CD4-positive, alpha-beta memory T cell (primary cell): ENCODE measurements at regions not wholly inside any gene's neighbourhood (a gene's known extent, or its start where the extent isn't known, plus 50 kb on each side); places are given as distances from the start of the nearest gene placed in this dataset.
A peak's percentile ranks its signal among the peaks of the same experiment; 100 is the strongest.

Experiments
- CTCF ChIA-PET: fragments of 350-600 bp; sonication (Branson Sonifier 250); formaldehyde crosslinking; loops from one replicate; lab custom pipeline; 2021; ENCODE audit warnings: inconsistent platforms; ENCODE audit not compliant: partially characterized antibody; lab: Charles Lee
- POLR2A ChIA-PET: fragments of 350-600 bp; sonication (Branson Sonifier 250); formaldehyde crosslinking; loops from one replicate; lab custom pipeline; 2021; ENCODE audit not compliant: partially characterized antibody; lab: Charles Lee
- DNase-seq, 5 donors: peaks; one replicate each; pipeline versions ENCODE4 v3.0.0 to v3.0.0-alpha.2; 2020 to 2022; ENCODE audit warnings: mixed read lengths in 1 of 5
- H3K27ac ChIP-seq: one replicate; pipeline ENCODE4 v1.7.0; 2013; ENCODE audit warnings: low read depth, low read length
- H3K27me3 ChIP-seq: 2 replicates; pipeline ENCODE4 v1.7.0; 2013; ENCODE audit warnings: mild to moderate bottlenecking, low read length, moderate library complexity; ENCODE audit not compliant: insufficient read depth
- H3K36me3 ChIP-seq: 2 replicates; pipeline ENCODE4 v1.7.0; 2013; ENCODE audit warnings: mild to moderate bottlenecking, low read length, moderate library complexity; ENCODE audit not compliant: insufficient read depth
- H3K4me1 ChIP-seq: 2 replicates; pipeline ENCODE4 v1.7.0; 2013; ENCODE audit warnings: mild to moderate bottlenecking, low read length, moderate library complexity; ENCODE audit not compliant: insufficient read depth
- H3K4me3 ChIP-seq, 2 donors: one replicate each; pipeline ENCODE4 v1.7.0; 2013; ENCODE audit warnings: low read length in 2 of 2, mild to moderate bottlenecking in 1 of 2
- H3K9me3 ChIP-seq, 2 donors: one replicate each; pipeline ENCODE4 v1.7.0; 2013; ENCODE audit warnings: low read length in 2 of 2, control low read depth in 1 of 2; ENCODE audit not compliant: control insufficient read depth in 1 of 2
- H3K27ac Mint-ChIP-seq, 7 donors: one replicate each; pipeline ENCODE4 v1.8.0; 2020 to 2021; ENCODE audit warnings: mixed read lengths in 7 of 7, mild to moderate bottlenecking in 6 of 7, inconsistent platforms in 3 of 7, moderate library complexity in 3 of 7
- H3K27me3 Mint-ChIP-seq, 2 donors: one replicate each; pipeline ENCODE4 v1.8.0; 2020 to 2021; ENCODE audit warnings: mixed read lengths in 2 of 2
- H3K36me3 Mint-ChIP-seq, 2 donors: one replicate each; pipeline ENCODE4 v1.8.0; 2020 to 2021; ENCODE audit warnings: mixed read lengths in 2 of 2, inconsistent platforms in 1 of 2, mild to moderate bottlenecking in 1 of 2
- H3K4me1 Mint-ChIP-seq, 4 donors: one replicate each; pipeline ENCODE4 v1.8.0; 2020 to 2021; ENCODE audit warnings: mixed read lengths in 4 of 4, mild to moderate bottlenecking in 1 of 4
- H3K4me3 Mint-ChIP-seq, 8 donors: one replicate each; pipeline ENCODE4 v1.8.0; 2020 to 2021; ENCODE audit warnings: mixed read lengths in 8 of 8, mild to moderate bottlenecking in 7 of 8, moderate library complexity in 6 of 8, inconsistent platforms in 3 of 8
- H3K9me3 Mint-ChIP-seq, 8 donors: one replicate each; pipeline ENCODE4 v1.8.0; 2020 to 2021; ENCODE audit warnings: mixed read lengths in 8 of 8, mild to moderate bottlenecking in 5 of 8, inconsistent platforms in 3 of 8, moderate library complexity in 1 of 8
- intact Hi-C: fragments of 100-400 bp; cut with micrococcal nuclease; formaldehyde crosslinking; loops from one replicate; pipeline ENCODE4 v1.15.1; 2023

DNA sequence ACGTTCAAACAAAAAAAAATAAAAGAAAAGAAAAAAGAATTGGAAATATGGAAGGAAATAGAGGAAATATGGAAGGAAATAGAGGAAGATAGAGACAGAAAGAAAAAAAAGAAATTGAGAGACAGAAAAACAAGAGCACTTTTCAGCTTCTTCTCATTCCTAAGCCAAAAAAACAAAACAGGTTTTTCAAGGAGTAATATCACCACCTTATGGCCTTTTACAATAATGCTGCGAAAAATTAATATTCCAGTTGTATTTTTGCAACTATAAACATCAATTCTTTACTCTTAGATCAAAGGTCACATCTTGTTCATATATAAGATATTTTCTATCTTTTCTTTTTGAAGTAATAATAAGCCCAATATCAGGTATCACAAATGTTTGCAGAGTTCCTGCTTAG lies 328.3 kb downstream of the FAT3 start:
- no peak for DNase-seq

DNA sequence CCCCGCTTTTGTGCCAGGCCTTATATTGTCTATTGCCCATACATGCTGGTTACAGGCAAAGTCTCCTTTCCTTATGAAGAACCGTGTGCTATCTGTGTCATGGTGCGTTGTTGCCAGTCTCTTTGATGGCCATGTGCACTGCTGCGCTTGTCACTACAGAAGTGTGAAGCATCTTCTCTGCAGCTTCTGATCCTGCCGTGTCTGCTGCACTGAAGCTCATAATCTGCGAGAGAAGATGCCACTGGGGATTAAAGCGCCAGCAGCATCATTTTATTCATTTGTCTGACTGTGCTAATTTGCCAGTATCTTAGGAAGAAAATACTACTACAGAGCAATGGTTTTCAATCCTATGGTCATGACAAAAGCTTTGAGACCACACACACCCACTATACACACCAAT lies 330.1 kb downstream of the FAT3 start:
- no peaks in the 10 kb centered on the region for H3K36me3 ChIP-seq
- H3K36me3 Mint-ChIP-seq = no peaks in the 10 kb centered on the region
- no peak overlapping the region for H3K27ac ChIP-seq
- DNase-seq = peak in 1 of 5 donors; percentile 33
- H3K27me3 ChIP-seq = no peaks in the 10 kb centered on the region
- H3K4me1 ChIP-seq = no peaks in the 10 kb centered on the region
- H3K9me3 Mint-ChIP-seq = peaks cover 0 to 5% (median 0%) of the 10 kb centered on the region in 8 donors
- H3K9me3 ChIP-seq = no peaks in the 10 kb centered on the region
- H3K27ac Mint-ChIP-seq = no peak overlapping the region
- no peaks in the 10 kb centered on the region for H3K4me1 Mint-ChIP-seq
- no peak overlapping the region for H3K4me3 Mint-ChIP-seq
- POLR2A ChIA-PET = no interaction called here
- H3K4me3 ChIP-seq = no peak overlapping the region
- CTCF ChIA-PET = no interaction called here
- peaks cover 0 to 1% of the 10 kb centered on the region in 2 donors for H3K27me3 Mint-ChIP-seq
- intact Hi-C loops = no loop called here

More for the DNA sequence above, 328.3 kb downstream of the FAT3 start:
- ChIA-PET CTCF (no interaction called here), POLR2A (no interaction called here)
- no peaks in the 10 kb centered on the region for H3K36me3 ChIP-seq
- no peaks in the 10 kb centered on the region for H3K9me3 ChIP-seq
- Mint-ChIP-seq H3K9me3 (peaks cover 0 to 5% (median under 1%) of the 10 kb centered on the region in 8 donors), H3K27ac (no peak overlapping the region), H3K36me3 (no peaks in the 10 kb centered on the region), H3K27me3 (peaks cover 0 to 1% of the 10 kb centered on the region in 2 donors), H3K4me3 (no peak overlapping the region), H3K4me1 (no peaks in the 10 kb centered on the region)
- H3K4me1 ChIP-seq = no peaks in the 10 kb centered on the region
- H3K27me3 ChIP-seq = no peaks in the 10 kb centered on the region
- H3K27ac ChIP-seq = no peak overlapping the region
- H3K4me3 ChIP-seq = no peak overlapping the region
- intact Hi-C loops = no loop called here

DNA sequence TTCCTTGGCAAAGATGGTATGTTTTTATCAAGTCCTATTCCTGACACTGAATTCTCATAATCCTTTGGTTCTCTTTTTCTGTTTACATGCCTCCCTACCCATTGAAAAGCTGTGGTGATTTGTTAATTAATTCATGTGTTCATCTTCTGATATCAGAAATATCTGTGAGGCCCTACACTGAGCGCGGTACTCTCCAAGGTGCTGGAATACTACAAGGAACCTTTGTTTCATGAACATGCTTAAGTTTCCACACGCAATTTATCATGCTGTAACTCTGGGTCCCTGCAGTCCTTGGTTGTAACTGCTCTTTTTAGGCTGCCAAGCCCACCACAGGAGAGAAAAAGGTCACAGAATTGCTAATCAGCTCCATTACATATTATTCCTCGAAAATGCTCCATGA lies 331.8 kb downstream of the FAT3 start:
- POLR2A ChIA-PET = no interaction called here

DNA sequence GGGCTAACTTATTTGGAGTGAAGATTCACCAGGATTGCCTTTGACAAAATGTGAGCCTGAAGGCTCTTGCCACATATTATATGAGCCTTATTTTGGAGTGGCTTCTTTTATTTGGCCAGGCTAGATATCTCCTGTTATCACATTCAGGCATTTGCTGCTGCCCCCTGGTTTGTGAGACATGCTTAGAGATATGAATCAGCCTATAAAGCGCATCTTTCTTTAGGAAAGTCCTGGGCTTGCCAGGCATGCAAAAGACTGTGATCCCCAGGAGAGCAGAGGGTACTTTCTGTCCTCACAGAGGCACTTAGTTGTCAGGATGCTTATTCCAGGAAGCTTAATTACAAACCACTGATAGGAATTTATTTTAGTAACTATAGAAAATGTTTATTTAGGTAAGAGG lies 333.3 kb downstream of the FAT3 start:
- Mint-ChIP-seq H3K27ac (no peak overlapping the region), H3K4me3 (no peak overlapping the region), H3K9me3 (peaks cover 0 to 5% (median 0%) of the 10 kb centered on the region in 8 donors), H3K36me3 (no peaks in the 10 kb centered on the region), H3K27me3 (no peaks in the 10 kb centered on the region), H3K4me1 (no peaks in the 10 kb centered on the region)
- intact Hi-C loops = no loop called here
- H3K9me3 ChIP-seq = no peaks in the 10 kb centered on the region
- CTCF ChIA-PET = no interaction called here
- no peaks in the 10 kb centered on the region for H3K36me3 ChIP-seq
- no peak for DNase-seq
- POLR2A ChIA-PET = no interaction called here
- no peaks in the 10 kb centered on the region for H3K4me1 ChIP-seq
- no peak overlapping the region for H3K4me3 ChIP-seq
- no peaks in the 10 kb centered on the region for H3K27me3 ChIP-seq
- no peak overlapping the region for H3K27ac ChIP-seq

More for the DNA sequence above, 331.8 kb downstream of the FAT3 start:
- peaks cover 0 to 5% (median 0%) of the 10 kb centered on the region in 8 donors for H3K9me3 Mint-ChIP-seq
- no peaks in the 10 kb centered on the region for H3K4me1 Mint-ChIP-seq
- no peaks in the 10 kb centered on the region for H3K4me1 ChIP-seq
- H3K27me3 ChIP-seq = no peaks in the 10 kb centered on the region
- DNase-seq = no peak
- H3K27ac ChIP-seq = no peak overlapping the region
- H3K36me3 ChIP-seq = no peaks in the 10 kb centered on the region
- no peaks in the 10 kb centered on the region for H3K36me3 Mint-ChIP-seq
- CTCF ChIA-PET = no interaction called here
- intact Hi-C loops = no loop called here
- H3K27me3 Mint-ChIP-seq = no peaks in the 10 kb centered on the region
- no peak overlapping the region for H3K27ac Mint-ChIP-seq
- H3K4me3 ChIP-seq = no peak overlapping the region
- no peaks in the 10 kb centered on the region for H3K9me3 ChIP-seq
- H3K4me3 Mint-ChIP-seq = no peak overlapping the region

DNA sequence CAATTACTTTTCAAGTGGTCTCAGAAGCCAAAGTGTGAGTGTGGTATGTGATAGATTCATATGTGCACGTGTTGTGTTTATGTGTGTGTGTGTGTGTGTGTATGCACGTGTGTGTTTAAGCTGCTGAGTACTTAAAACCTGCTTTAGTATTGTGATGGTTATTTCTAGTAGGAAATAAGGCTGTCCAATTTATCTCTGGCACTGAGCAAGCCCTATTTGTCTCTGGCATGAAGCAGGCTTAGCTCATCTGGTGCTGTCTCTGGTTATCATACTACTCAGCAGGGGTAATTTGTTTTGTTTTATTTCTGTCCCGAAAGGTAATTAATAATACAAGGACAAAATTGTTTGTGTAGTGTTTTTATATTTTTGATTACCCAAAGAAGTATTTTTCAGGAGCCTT lies 333.7 kb downstream of the FAT3 start:
- ChIA-PET CTCF (no interaction called here), POLR2A (no interaction called here)
- intact Hi-C loops = no loop called here
- peaks cover 0 to 5% (median 0%) of the 10 kb centered on the region in 8 donors for H3K9me3 Mint-ChIP-seq
- Histone ChIP-seq H3K9me3 (no peaks in the 10 kb centered on the region), H3K27me3 (no peaks in the 10 kb centered on the region), H3K4me3 (no peak overlapping the region), H3K27ac (no peak overlapping the region), H3K36me3 (no peaks in the 10 kb centered on the region), H3K4me1 (no peaks in the 10 kb centered on the region)
- no peak overlapping the region for H3K4me3 Mint-ChIP-seq
- DNase-seq = no peak
- no peak overlapping the region for H3K27ac Mint-ChIP-seq
- no peaks in the 10 kb centered on the region for H3K36me3 Mint-ChIP-seq
- no peaks in the 10 kb centered on the region for H3K4me1 Mint-ChIP-seq
- H3K27me3 Mint-ChIP-seq = no peaks in the 10 kb centered on the region

DNA sequence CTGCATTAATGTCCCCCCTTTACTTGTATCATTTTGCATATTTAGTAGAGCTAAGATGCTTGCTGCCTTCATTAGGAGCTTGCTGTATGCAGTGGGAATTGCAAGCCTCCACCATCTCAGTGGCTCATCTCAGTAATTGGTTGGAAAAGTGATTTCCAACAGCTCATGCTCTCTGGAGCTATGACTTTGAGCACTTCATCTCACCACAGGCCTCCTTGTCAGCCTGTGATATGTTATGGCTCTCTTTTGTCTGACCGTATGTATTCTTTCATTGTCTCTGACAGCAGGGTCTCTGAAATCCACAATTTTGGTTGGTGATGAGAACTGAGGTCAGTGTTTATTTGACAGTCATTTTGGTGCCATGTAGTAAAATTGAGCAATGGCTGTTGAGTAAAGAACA lies 345.1 kb downstream of the FAT3 start:
- Histone ChIP-seq H3K4me3 (no peak overlapping the region), H3K4me1 (no peaks in the 10 kb centered on the region), H3K36me3 (no peaks in the 10 kb centered on the region), H3K27me3 (no peaks in the 10 kb centered on the region), H3K27ac (no peak overlapping the region), H3K9me3 (no peaks in the 10 kb centered on the region)
- ChIA-PET POLR2A (no interaction called here), CTCF (no interaction called here)
- Mint-ChIP-seq H3K36me3 (no peaks in the 10 kb centered on the region), H3K9me3 (peaks cover 0 to 6% (median 0%) of the 10 kb centered on the region in 8 donors), H3K27ac (no peak overlapping the region), H3K4me1 (no peaks in the 10 kb centered on the region), H3K4me3 (no peak overlapping the region), H3K27me3 (no peaks in the 10 kb centered on the region)
- DNase-seq = no peak
- intact Hi-C loops = no loop called here

- CTCF ChIA-PET = no interaction called here
- Histone ChIP-seq H3K27ac (no peak overlapping the region), H3K4me3 (no peak overlapping the region), H3K9me3 (no peaks in the 10 kb centered on the region), H3K36me3 (no peaks in the 10 kb centered on the region), H3K4me1 (no peaks in the 10 kb centered on the region), H3K27me3 (no peaks in the 10 kb centered on the region)
- intact Hi-C loops = no loop called here
- peaks cover 0 to 5% (median 0%) of the 10 kb centered on the region in 8 donors for H3K9me3 Mint-ChIP-seq
- H3K36me3 Mint-ChIP-seq = no peaks in the 10 kb centered on the region
- H3K4me1 Mint-ChIP-seq = no peaks in the 10 kb centered on the region
- POLR2A ChIA-PET = no interaction called here
- H3K4me3 Mint-ChIP-seq = no peak overlapping the region
- no peak overlapping the region for H3K27ac Mint-ChIP-seq
- no peak for DNase-seq
- H3K27me3 Mint-ChIP-seq = no peaks in the 10 kb centered on the region
Observed at GRCh38 chr11:92572559-92572958, 347.9 kb downstream of the FAT3 start.

- Histone ChIP-seq H3K9me3 (no peaks in the 10 kb centered on the region), H3K36me3 (no peaks in the 10 kb centered on the region), H3K27ac (no peak overlapping the region), H3K4me3 (no peak overlapping the region), H3K4me1 (no peaks in the 10 kb centered on the region), H3K27me3 (no peaks in the 10 kb centered on the region)
- CTCF ChIA-PET = interaction anchor here (2.2 kb wide), 1 partner anchor 8 kb away, joined by 5 read pairs; no protein-coding TSS in a partner anchor
- intact Hi-C loops = no loop called here
- Mint-ChIP-seq H3K36me3 (no peaks in the 10 kb centered on the region), H3K27me3 (no peaks in the 10 kb centered on the region), H3K27ac (no peak overlapping the region), H3K4me3 (no peak overlapping the region), H3K4me1 (no peaks in the 10 kb centered on the region), H3K9me3 (peaks cover 0 to 4% (median 0%) of the 10 kb centered on the region in 8 donors)
- POLR2A ChIA-PET = no interaction called here
- no peak for DNase-seq
Observed at GRCh38 chr11:92576315-92576714, 351.7 kb downstream of the FAT3 start.
